CD14-positive monocyte (primary cell): ENCODE measurements at regions not wholly inside any gene's neighbourhood (a gene's known extent, or its start where the extent isn't known, plus 50 kb on each side); places are given as distances from the start of the nearest gene placed in this dataset.

Experiments
- DNase-seq, 3 donors: peaks; one replicate each; pipeline ENCODE4 v3.0.0-alpha.2; 2011 to 2022
- H2AFZ ChIP-seq: 2 replicates; pipeline ENCODE4 v1.6.0; 2012; ENCODE audit warnings: mild to moderate bottlenecking, low read depth, low read length, inconsistent platforms; ENCODE audit not compliant: insufficient read depth, poor library complexity, severe bottlenecking
- H3K27ac ChIP-seq, 2 donors: 1 replicate in 1 of 2; 2 replicates in 1 of 2; pipeline ENCODE4 v1.5.1; 2012 to 2013; ENCODE audit warnings: low read length in 2 of 2, control low read depth in 1 of 2, inconsistent platforms in 1 of 2, low read depth in 1 of 2, mild to moderate bottlenecking in 1 of 2
- H3K27me3 ChIP-seq, 2 donors: one replicate each; pipeline versions ENCODE4 v1.6.0 to v1.6.1; 2011 to 2013; ENCODE audit warnings: low read length in 2 of 2; ENCODE audit not compliant: control insufficient read depth in 2 of 2, insufficient read depth in 2 of 2
- H3K36me3 ChIP-seq, 2 donors: replicated peaks in 1 of 2; 1 replicate in 1 of 2; 2 replicates in 1 of 2; pipeline versions ENCODE4 v1.5.1 to v1.6.1; 2012 to 2013; ENCODE audit warnings: low read length in 2 of 2, control low read depth in 1 of 2, inconsistent platforms in 1 of 2, mild to moderate bottlenecking in 1 of 2; ENCODE audit not compliant: insufficient read depth in 2 of 2, control insufficient read depth in 1 of 2
- H3K4me1 ChIP-seq, 2 donors: 1 replicate in 1 of 2; 2 replicates in 1 of 2; pipeline versions ENCODE4 v1.5.1 to v1.6.1; 2012 to 2013; ENCODE audit warnings: low read length in 2 of 2, control low read depth in 1 of 2, inconsistent platforms in 1 of 2, mild to moderate bottlenecking in 1 of 2, moderate library complexity in 1 of 2; ENCODE audit not compliant: insufficient read depth in 2 of 2, control insufficient read depth in 1 of 2
- H3K4me2 ChIP-seq: replicated peaks from 2 replicates; pipeline ENCODE3; 2012; ENCODE audit warnings: low read length, moderate library complexity, mild to moderate bottlenecking; ENCODE audit not compliant: poor library complexity, severe bottlenecking; ENCODE audit errors: extremely low read depth
- H3K4me3 ChIP-seq, 3 experiments: fragments of 200-600 bp in 1 of 3; sonication (generic) in 1 of 3; replicated peaks in 1 of 3; 1 replicate in 2 of 3; 2 replicates in 1 of 3; pipeline ENCODE4 v1.5.1; 2011 to 2013; ENCODE audit warnings: low read length in 3 of 3, mild to moderate bottlenecking in 3 of 3, control low read depth in 2 of 3, low read depth in 2 of 3, inconsistent platforms in 1 of 3, moderate library complexity in 1 of 3
- H3K79me2 ChIP-seq: 2 replicates; pipeline ENCODE4 v1.6.0; 2012; ENCODE audit warnings: mild to moderate bottlenecking, control low read depth, inconsistent platforms, low read length, moderate library complexity; ENCODE audit not compliant: insufficient read depth
- H3K9ac ChIP-seq: 2 replicates; pipeline ENCODE4 v1.6.0; 2017; ENCODE audit warnings: low read length, mild to moderate bottlenecking; ENCODE audit not compliant: insufficient read depth, poor library complexity, severe bottlenecking
- H3K9me3 ChIP-seq, 2 donors: replicated peaks in 1 of 2; 1 replicate in 1 of 2; 2 replicates in 1 of 2; pipeline versions ENCODE4 v1.5.1 to v1.6.1; 2012 to 2013; ENCODE audit warnings: low read length in 2 of 2, control low read depth in 1 of 2; ENCODE audit not compliant: control insufficient read depth in 1 of 2, insufficient read depth in 1 of 2
- H4K20me1 ChIP-seq: 2 replicates; pipeline ENCODE4 v1.6.0; 2012; ENCODE audit warnings: mild to moderate bottlenecking, low read length, control low read depth, moderate library complexity; ENCODE audit not compliant: insufficient read depth
- H3K27ac Mint-ChIP-seq, 7 donors: one replicate each; pipeline ENCODE4 v1.8.0; 2020; ENCODE audit warnings: mild to moderate bottlenecking in 7 of 7, mixed read lengths in 7 of 7, moderate library complexity in 6 of 7, inconsistent platforms in 2 of 7
- H3K27me3 Mint-ChIP-seq, 3 donors: one replicate each; pipeline ENCODE4 v1.8.0; 2021 to 2022; ENCODE audit warnings: low read depth in 3 of 3, mild to moderate bottlenecking in 3 of 3, mixed read lengths in 3 of 3, moderate library complexity in 3 of 3, inconsistent platforms in 1 of 3
- H3K36me3 Mint-ChIP-seq, 2 donors: one replicate each; pipeline ENCODE4 v1.8.0; 2020; ENCODE audit warnings: mixed read lengths in 2 of 2, inconsistent platforms in 1 of 2, mild to moderate bottlenecking in 1 of 2
- H3K4me1 Mint-ChIP-seq: one replicate; pipeline ENCODE4 v1.8.0; 2020; ENCODE audit warnings: mild to moderate bottlenecking, mixed read lengths
- H3K4me3 Mint-ChIP-seq, 2 donors: one replicate each; pipeline ENCODE4 v1.8.0; 2020; ENCODE audit warnings: mild to moderate bottlenecking in 2 of 2, mixed read lengths in 2 of 2, moderate library complexity in 1 of 2
- H3K9me3 Mint-ChIP-seq, 7 donors: one replicate each; pipeline ENCODE4 v1.8.0; 2020 to 2022; ENCODE audit warnings: mixed read lengths in 7 of 7, mild to moderate bottlenecking in 6 of 7, moderate library complexity in 6 of 7, inconsistent platforms in 2 of 7
- WGBS: methylation state at CpG from one replicate; pipeline ENCODE4 v1.1.5; 2013; ENCODE audit warnings: missing lambda C conversion rate; ENCODE audit not compliant: insufficient coverage; 5-methylcytosine and 5-hydroxymethylcytosine counted together
- intact Hi-C, 2 donors: fragments of 100-400 bp; cut with micrococcal nuclease; formaldehyde crosslinking; loops; one replicate each; pipeline versions ENCODE4 v1.15.0 to v1.15.1; 2023
- TF ChIP-seq, protein P1 (sequence below): fragments of 200-600 bp; IDR thresholded peaks from one replicate; pipeline ENCODE4 v1.8.0; 2022; ENCODE audit warnings: antibody characterized with exemption, mild to moderate bottlenecking

GRCh38 chr4:59759082-59759825 lies 1440.9 kb upstream of the ADGRL3 start:
- TF ChIP-seq, protein P1, sequence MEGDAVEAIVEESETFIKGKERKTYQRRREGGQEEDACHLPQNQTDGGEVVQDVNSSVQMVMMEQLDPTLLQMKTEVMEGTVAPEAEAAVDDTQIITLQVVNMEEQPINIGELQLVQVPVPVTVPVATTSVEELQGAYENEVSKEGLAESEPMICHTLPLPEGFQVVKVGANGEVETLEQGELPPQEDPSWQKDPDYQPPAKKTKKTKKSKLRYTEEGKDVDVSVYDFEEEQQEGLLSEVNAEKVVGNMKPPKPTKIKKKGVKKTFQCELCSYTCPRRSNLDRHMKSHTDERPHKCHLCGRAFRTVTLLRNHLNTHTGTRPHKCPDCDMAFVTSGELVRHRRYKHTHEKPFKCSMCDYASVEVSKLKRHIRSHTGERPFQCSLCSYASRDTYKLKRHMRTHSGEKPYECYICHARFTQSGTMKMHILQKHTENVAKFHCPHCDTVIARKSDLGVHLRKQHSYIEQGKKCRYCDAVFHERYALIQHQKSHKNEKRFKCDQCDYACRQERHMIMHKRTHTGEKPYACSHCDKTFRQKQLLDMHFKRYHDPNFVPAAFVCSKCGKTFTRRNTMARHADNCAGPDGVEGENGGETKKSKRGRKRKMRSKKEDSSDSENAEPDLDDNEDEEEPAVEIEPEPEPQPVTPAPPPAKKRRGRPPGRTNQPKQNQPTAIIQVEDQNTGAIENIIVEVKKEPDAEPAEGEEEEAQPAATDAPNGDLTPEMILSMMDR = no peak
- Mint-ChIP-seq H3K36me3 (no peaks in the 10 kb centered on the region), H3K9me3 (peaks cover 3 to 10% (median 5%) of the 10 kb centered on the region in 7 donors), H3K27ac (no peak overlapping the region), H3K4me1 (no peaks in the 10 kb centered on the region), H3K27me3 (no peaks in the 10 kb centered on the region), H3K4me3 (no peak overlapping the region)
- Histone ChIP-seq H3K9ac (no peak overlapping the region), H3K27ac (no peak overlapping the region), H3K4me3 (no peak overlapping the region), H3K36me3 (no peaks in the 10 kb centered on the region), H3K27me3 (no peaks in the 10 kb centered on the region), H3K9me3 (peaks cover 10 to 12% of the 10 kb centered on the region in 2 donors), H2AFZ (no peak overlapping the region), H3K4me2 (no peak overlapping the region), H4K20me1 (no peaks in the 10 kb centered on the region), H3K79me2 (no peaks in the 10 kb centered on the region), H3K4me1 (no peaks in the 10 kb centered on the region)
- WGBS = 90% methylated on average over 5 of the region's 9 CpGs
- intact Hi-C loops = no loop called here
- no peak for DNase-seq

DNA sequence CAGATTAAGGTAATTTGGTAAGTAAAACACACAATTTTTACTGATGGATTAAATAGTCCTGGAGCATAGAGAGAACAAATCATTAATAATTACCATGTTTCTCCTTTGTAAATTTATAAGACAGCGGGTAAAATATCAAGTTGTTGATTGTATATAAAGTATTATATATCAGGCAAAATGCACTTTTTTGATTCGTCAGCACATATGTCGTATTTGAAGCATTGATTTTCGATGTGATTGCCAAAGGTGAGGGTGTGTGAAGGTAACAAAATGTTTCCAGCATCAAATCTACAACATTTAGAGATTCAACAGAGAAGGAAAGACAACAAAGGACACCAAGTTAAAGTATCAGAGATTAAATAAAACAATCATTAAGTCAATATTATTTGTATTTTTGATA lies 1437.8 kb upstream of the ADGRL3 start:
- H3K27ac ChIP-seq = no peak overlapping the region

More for the DNA sequence above, 1437.8 kb upstream of the ADGRL3 start:
- no peak overlapping the region for H3K27ac Mint-ChIP-seq
- peaks cover 2 to 10% (median 5%) of the 10 kb centered on the region in 7 donors for H3K9me3 Mint-ChIP-seq
- Histone ChIP-seq H3K4me3 (no peak overlapping the region), H3K4me1 (no peaks in the 10 kb centered on the region), H3K36me3 (no peaks in the 10 kb centered on the region), H3K9ac (no peak overlapping the region), H3K27me3 (no peaks in the 10 kb centered on the region), H4K20me1 (no peaks in the 10 kb centered on the region), H3K4me2 (no peak overlapping the region), H3K9me3 (peaks cover 10 to 12% of the 10 kb centered on the region in 2 donors), H2AFZ (no peak overlapping the region), H3K79me2 (no peaks in the 10 kb centered on the region)
- H3K4me1 Mint-ChIP-seq = no peaks in the 10 kb centered on the region
- TF ChIP-seq, protein P1 = no peak
- no CpG with 5 or more reads among the region's 4 CpGs for WGBS
- DNase-seq = no peak
- peaks cover 0 to 1% (median 0%) of the 10 kb centered on the region in 3 donors for H3K27me3 Mint-ChIP-seq
- intact Hi-C loops = no loop called here
- no peak overlapping the region for H3K4me3 Mint-ChIP-seq
- H3K36me3 Mint-ChIP-seq = no peaks in the 10 kb centered on the region
